GM18858 (cell line): ENCODE measurements at regions not wholly inside any gene's neighbourhood (a gene's known extent, or its start where the extent isn't known, plus 50 kb on each side); places are given as distances from the start of the nearest gene placed in this dataset.
"Not testable (repeated sequence)": the region's sequence is repeated elsewhere in the genome, so short reads cannot be mapped to it uniquely, and the experiment has no call there.

Source experiments
- ATAC-seq: cut with Tn5 transposase; IDR thresholded peaks from one replicate; pipeline ENCODE4 v1.9.1; 2021; ENCODE audit not compliant: unreplicated experiment

- ATAC-seq: peak; percentile 58
Measured at GRCh38 chr3:154904328-154904727, 175.8 kb upstream of the MME start.

DNA sequence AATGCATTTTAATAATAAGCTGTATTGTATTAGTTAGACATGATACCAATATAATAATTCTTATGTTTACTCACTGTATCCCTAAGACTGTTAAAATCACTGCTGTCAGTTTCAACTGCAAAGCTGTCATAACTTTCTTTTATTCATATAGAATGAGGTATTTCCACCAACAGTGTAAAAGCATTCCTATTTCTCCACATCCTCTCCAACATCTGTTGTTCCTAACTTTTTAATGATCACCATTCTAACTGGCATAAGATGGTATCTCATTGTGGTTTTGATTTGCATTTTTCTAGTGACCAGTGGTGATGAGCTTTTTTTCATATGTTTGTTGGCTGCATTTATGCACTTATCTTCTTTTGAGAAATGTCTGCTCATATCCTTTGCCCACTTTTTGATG is 177.6 kb upstream of the MME start:
- not testable (repeated sequence) for ATAC-seq

DNA sequence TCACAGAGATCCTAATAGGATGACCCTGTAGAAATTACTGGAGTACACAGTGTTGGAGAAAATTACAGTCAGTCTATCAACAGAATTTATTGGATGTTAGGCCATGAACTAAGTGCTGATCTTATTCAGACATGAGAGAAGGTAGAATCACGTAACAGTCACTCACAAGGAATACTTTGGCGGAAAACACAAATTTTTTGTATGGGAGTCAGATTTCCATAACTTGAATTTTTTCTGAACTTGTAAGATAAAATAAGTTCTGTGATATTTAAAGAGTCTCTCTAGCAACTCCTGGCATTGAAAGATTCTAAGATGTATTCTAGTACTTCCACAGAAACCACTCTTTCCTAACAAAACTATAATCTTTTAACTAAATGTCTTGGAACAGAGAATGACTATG is 178.8 kb upstream of the MME start:
- ATAC-seq: no peak

DNA sequence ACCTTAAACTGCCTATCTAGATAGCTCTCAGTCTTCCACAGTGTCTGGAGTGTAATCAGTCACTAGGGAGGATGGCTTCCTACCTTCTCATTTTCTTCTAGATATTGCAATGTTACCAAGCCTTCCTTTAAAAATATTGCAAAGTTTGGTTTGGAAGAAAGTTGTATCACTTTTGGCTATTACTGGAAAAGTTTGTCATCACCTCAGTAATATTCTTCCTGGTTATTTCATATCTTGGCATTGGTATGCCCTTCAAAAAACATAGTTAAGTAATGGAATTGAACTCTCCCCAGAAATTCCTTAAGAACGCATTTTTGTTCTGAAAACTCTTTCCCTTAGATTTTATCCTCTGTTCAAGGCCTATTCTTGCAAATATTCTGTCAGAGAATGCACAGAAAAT is 179.3 kb upstream of the MME start:
- no peak for ATAC-seq

- ATAC-seq: no peak
Measured at GRCh38 chr3:154898916-154899315, 181.2 kb upstream of the MME start.

- no peak for ATAC-seq
Measured at GRCh38 chr3:154898443-154898842, 181.7 kb upstream of the MME start.

GRCh38 chr3:154893813-154894212 is 186.3 kb upstream of the MME start:
- ATAC-seq: no peak

DNA sequence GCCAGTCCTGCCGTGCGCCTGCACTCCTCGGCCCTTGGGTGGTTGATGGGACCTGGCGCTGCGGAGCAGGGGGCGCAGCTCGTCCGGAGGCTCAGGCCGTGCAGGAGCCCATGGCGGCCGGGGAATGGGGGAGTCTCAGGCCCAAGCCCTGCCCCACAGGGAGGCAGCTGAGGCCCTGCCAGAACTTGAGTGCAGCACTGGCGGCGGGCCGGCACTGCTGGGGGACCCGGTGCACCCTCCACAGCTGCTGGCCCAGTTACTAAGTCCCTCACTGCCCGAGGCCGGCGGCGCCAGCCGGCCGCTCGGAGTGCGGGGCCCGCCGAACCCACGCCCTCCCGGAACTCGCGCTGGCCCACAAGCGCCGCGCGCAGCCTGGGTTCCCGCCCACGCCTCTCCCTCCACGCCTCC is 190.9 kb upstream of the MME start:
- ATAC-seq: no peak

- ATAC-seq: no peak
Measured at GRCh38 chr3:154887869-154888268, 192.2 kb upstream of the MME start.

DNA sequence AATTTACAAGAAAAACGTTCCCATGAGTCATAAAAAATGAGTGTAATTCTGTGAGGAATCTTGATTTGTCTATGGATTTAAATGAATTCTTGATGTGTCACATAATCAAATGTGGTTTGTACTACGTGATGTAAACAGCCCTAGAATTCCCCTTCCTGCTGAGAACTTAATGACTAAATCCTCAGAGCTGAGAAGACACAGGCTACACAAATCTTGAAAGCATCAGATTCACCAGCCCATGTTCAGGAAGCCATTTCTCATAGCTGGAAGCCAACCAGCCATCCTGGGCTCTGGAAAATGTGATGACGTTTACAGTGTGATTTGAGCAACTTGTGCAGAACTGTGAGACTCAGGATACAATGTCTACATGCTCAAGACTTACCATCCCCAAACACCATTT is 193.7 kb upstream of the MME start:
- no peak for ATAC-seq

- ATAC-seq: no peak
Measured at GRCh38 chr3:154885418-154885817, 194.7 kb upstream of the MME start.

DNA sequence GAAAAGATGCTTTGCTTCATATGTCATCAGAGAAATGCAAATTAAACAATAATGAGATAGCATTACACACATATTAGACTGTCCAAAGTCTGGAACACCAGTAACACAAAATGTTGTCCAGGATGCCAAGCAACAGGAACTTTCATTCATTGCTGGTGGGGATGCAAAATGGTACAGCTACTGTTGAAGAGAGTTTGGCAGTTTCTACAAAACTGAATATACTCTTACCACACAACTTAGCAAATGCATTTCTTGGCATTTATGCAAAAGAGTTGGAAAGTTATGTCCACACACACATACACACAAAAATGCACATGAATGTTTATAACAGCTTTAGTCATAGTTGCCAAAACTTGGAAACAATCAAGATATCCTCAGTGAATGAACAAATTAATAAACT is 195.2 kb upstream of the MME start:
- no peak for ATAC-seq

- no peak for ATAC-seq
Measured at GRCh38 chr3:154875142-154875541, 205.0 kb upstream of the MME start.

- no peak for ATAC-seq
Measured at GRCh38 chr3:154872696-154873095, 207.4 kb upstream of the MME start.

- ATAC-seq: no peak
Measured at GRCh38 chr3:154872074-154872473, 208.0 kb upstream of the MME start.

DNA sequence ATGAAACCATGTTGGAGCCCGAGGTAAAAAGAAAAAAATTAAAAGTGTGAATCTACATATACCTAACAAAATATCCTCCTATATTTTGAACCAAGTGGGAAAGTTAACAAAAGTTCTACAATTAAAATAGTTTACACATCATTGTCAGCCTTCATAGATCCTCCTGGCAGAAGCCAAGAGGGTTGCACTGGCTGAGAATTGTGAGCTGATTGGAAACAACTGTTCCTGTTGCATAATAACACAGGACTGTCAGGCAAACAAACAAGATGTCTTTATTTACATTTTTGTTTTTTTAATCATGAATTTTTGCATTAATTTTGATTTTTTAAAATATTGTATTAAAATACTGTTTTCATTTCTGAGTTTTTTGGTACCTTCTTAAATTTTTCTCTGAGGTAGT is 215.2 kb upstream of the MME start:
- no peak for ATAC-seq

GRCh38 chr3:154862265-154862664 is 217.9 kb upstream of the MME start:
- ATAC-seq: peak; percentile 47

DNA sequence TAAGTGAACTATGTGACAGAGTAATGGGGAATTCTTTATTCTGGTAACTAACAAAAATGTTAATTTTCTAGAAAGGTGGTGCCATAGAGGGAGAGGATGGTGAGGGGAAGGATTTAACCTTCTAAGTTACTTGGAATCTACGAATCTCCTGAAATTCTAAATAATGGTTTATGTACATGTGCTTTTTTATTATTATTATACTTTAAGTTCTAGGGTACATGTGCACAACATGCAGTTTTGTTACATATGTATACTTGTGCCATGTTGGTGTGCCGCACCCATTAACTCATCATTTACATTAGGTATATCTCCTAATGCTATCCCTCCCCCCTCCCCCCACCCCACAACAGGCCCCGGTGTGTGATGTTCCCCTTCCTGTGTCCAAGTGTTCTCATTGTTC is 227.1 kb upstream of the MME start:
- not testable (repeated sequence) for ATAC-seq

GRCh38 chr3:154852515-154852914 is 227.6 kb upstream of the MME start:
- no peak for ATAC-seq

GRCh38 chr3:154851644-154852043 is 228.5 kb upstream of the MME start:
- ATAC-seq: no peak

GRCh38 chr3:154850921-154851320 is 229.2 kb upstream of the MME start:
- ATAC-seq: no peak

DNA sequence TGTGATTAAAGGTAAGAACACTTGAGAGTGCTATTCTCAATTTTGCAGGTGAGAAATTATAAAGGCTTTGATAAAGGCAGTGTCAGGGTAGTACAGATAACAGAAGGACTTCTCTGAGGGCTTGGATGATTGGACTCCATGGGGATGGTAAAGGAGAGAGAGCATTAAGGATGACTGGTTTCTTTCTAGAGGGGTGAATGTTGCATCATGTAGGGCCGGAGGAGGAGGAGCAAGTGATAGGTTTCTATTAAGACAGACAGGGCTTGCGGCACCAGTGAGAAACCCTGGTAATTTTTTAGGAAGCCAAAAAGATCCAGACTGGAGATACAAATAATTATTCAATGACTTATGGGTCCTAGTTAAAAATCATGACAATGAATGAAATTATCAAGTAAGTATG is 230.7 kb upstream of the MME start:
- ATAC-seq: no peak

GRCh38 chr3:154844863-154845262 is 235.3 kb upstream of the MME start:
- no peak for ATAC-seq

DNA sequence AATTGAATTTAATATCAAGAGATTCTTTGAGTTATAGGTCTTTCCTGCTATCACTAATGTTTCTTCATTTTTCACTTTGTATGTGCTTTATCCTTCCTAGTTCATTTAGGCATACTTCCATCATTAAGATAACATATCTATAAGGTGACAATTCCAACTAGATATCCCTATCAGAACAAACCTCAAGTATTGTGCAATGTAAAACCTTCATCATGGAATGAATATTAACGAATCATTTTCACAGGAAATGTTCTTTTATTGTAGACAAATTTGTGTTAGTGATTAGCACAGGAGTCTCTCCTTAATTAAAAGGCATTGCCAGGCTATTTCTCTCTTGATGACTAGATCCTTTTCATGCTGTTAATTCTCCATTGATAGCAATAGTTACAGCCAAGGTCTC is 236.5 kb upstream of the MME start:
- ATAC-seq: no peak
